ENCODE measurements at regions not wholly inside any gene's neighbourhood (a gene's known extent, or its start where the extent isn't known, plus 50 kb on each side); places are given as distances from the start of the nearest gene placed in this dataset.

- TF ChIP-seq, protein P1, sequence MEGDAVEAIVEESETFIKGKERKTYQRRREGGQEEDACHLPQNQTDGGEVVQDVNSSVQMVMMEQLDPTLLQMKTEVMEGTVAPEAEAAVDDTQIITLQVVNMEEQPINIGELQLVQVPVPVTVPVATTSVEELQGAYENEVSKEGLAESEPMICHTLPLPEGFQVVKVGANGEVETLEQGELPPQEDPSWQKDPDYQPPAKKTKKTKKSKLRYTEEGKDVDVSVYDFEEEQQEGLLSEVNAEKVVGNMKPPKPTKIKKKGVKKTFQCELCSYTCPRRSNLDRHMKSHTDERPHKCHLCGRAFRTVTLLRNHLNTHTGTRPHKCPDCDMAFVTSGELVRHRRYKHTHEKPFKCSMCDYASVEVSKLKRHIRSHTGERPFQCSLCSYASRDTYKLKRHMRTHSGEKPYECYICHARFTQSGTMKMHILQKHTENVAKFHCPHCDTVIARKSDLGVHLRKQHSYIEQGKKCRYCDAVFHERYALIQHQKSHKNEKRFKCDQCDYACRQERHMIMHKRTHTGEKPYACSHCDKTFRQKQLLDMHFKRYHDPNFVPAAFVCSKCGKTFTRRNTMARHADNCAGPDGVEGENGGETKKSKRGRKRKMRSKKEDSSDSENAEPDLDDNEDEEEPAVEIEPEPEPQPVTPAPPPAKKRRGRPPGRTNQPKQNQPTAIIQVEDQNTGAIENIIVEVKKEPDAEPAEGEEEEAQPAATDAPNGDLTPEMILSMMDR (IDR thresholded peaks at IDR 0.05) = no peak
- TF ChIP-seq EP300 (IDR thresholded peaks at IDR 0.05) (no peak), POLR2AphosphoS5 (IDR thresholded peaks at IDR 0.05) (no peak), POLR2A (IDR thresholded peaks at IDR 0.05) (no peak)
Observed at GRCh38 chr18:78589916-78590437, 389.6 kb upstream of the SALL3 start.
